PC-3 (cell line): ENCODE measurements at regions not wholly inside any gene's neighbourhood (a gene's known extent, or its start where the extent isn't known, plus 50 kb on each side); places are given as distances from the start of the nearest gene placed in this dataset.
"Not testable (repeated sequence)": the region's sequence is repeated elsewhere in the genome, so short reads cannot be mapped to it uniquely, and the experiment has no call there.

Experiments
- ATAC-seq: fragments of 200-7000 bp; cut with Tn5 transposase; 2 replicates; pipeline ENCODE4 v1.9.1; 2020; ENCODE audit warnings: mild to moderate bottlenecking, moderate library complexity
- BruUV-seq: library from RNA; stranded (reverse); fragments of 400-500 nt; replicated peaks from 2 replicates; lab custom pipeline; 2021; lab: Mats Ljungman, UMichigan
- CTCF ChIA-PET: fragments of 300-600 bp; sonication (Branson Sonifier 250); formaldehyde crosslinking; loops from one replicate; lab custom pipeline; 2022; ENCODE audit warnings: antibody characterized with exemption; lab: Charles Lee
- POLR2A ChIA-PET: fragments of 300-600 bp; sonication (Branson Sonifier 250); formaldehyde crosslinking; loops from one replicate; lab custom pipeline; 2022; ENCODE audit warnings: antibody characterized with exemption; ENCODE audit not compliant: unreplicated experiment; lab: Charles Lee
- DNase-seq: peaks from one replicate; pipeline ENCODE4 v3.0.0-alpha.2; 2015
- H2AFZ ChIP-seq: fragments of 300-600 bp; sonication (generic); 2 replicates; pipeline ENCODE4 v1.6.0; 2016; ENCODE audit warnings: antibody characterized with exemption, low read length
- H3F3A ChIP-seq: fragments of 300-600 bp; sonication (generic); one replicate; pipeline ENCODE4 v1.6.0; 2017; ENCODE audit warnings: antibody characterized with exemption, low read length, control low read depth, mild to moderate bottlenecking; ENCODE audit not compliant: unreplicated experiment
- H3K27ac ChIP-seq: fragments of 300-600 bp; sonication (generic); 2 replicates; pipeline ENCODE4 v1.5.1; 2016; ENCODE audit warnings: mild to moderate bottlenecking, low read length
- H3K27me3 ChIP-seq: fragments of 300-600 bp; sonication (generic); 2 replicates; pipeline ENCODE4 v1.6.1; 2016; ENCODE audit warnings: low read length, mixed read lengths
- H3K36me3 ChIP-seq: fragments of 300-600 bp; sonication (generic); 2 replicates; pipeline ENCODE4 v1.6.1; 2016; ENCODE audit warnings: low read depth, mixed run types, low read length, mixed read lengths
- H3K4me1 ChIP-seq: fragments of 300-600 bp; sonication (generic); 2 replicates; pipeline ENCODE4 v1.5.1; 2016; ENCODE audit warnings: low read length; ENCODE audit not compliant: insufficient read depth
- H3K4me2 ChIP-seq: fragments of 300-600 bp; sonication (generic); 2 replicates; pipeline ENCODE4 v1.6.0; 2016; ENCODE audit warnings: low read length
- H3K4me3 ChIP-seq: fragments of 300-600 bp; sonication (generic); 2 replicates; pipeline ENCODE4 v1.5.1; 2016; ENCODE audit warnings: mild to moderate bottlenecking, low read length, mixed read lengths
- H3K79me2 ChIP-seq: fragments of 300-600 bp; sonication (generic); 2 replicates; pipeline ENCODE4 v1.6.1; 2017; ENCODE audit warnings: low read length, mixed read lengths
- H3K9ac ChIP-seq: fragments of 300-600 bp; sonication (generic); 2 replicates; pipeline ENCODE4 v1.6.0; 2016; ENCODE audit warnings: mild to moderate bottlenecking, low read length
- H3K9me2 ChIP-seq: fragments of 300-600 bp; sonication (generic); replicated peaks from 2 replicates; pipeline ENCODE4 v1.6.1; 2016; ENCODE audit warnings: mixed run types, low read length, mixed read lengths
- H3K9me3 ChIP-seq: fragments of 300-600 bp; sonication (generic); 2 replicates; pipeline ENCODE4 v1.6.1; 2016; ENCODE audit warnings: low read length, mixed read lengths
- H4K20me1 ChIP-seq: fragments of 300-600 bp; sonication (generic); 2 replicates; pipeline ENCODE4 v1.6.1; 2016; ENCODE audit warnings: low read length, mixed read lengths
- CTCF ChIP-seq: fragments of 300-600 bp; sonication (generic); conservative IDR thresholded peaks from 2 replicates; pipeline ENCODE4 v1.5.1; 2017; ENCODE audit warnings: antibody characterized with exemption, low read depth, mild to moderate bottlenecking, low read length
- EZH2 ChIP-seq: fragments of 300-600 bp; sonication (generic); IDR thresholded peaks from one replicate; pipeline ENCODE4 v1.6.1; 2017; ENCODE audit warnings: antibody characterized with exemption, mild to moderate bottlenecking, low read length; ENCODE audit not compliant: unreplicated experiment
- EZH2phosphoT487 ChIP-seq: fragments of 300-600 bp; sonication (generic); IDR thresholded peaks from 2 replicates; pipeline ENCODE4 v1.6.1; 2018; ENCODE audit warnings: mild to moderate bottlenecking, antibody characterized with exemption, low read length, borderline replicate concordance
- intact Hi-C: fragments of 100-400 bp; cut with micrococcal nuclease; formaldehyde crosslinking; loops from 2 replicates; pipeline ENCODE4 v1.9.0; 2023

- Histone ChIP-seq H2AFZ (no peak overlapping the region), H4K20me1 (no peaks in the 10 kb centered on the region), H3K9ac (no peak overlapping the region), H3K27ac (no peak overlapping the region), H3K9me2 (no peaks in the 10 kb centered on the region), H3K4me2 (no peak overlapping the region), H3K4me1 (peaks cover 2% of the 10 kb centered on the region; the same call in 1 of the 2 replicates), H3K36me3 (no peaks in the 10 kb centered on the region), H3F3A (no peaks in the 10 kb centered on the region), H3K27me3 (no peaks in the 10 kb centered on the region), H3K4me3 (no peak overlapping the region), H3K9me3 (no peaks in the 10 kb centered on the region), H3K79me2 (no peaks in the 10 kb centered on the region)
- POLR2A ChIA-PET = no interaction called here
- no peak for ATAC-seq
- intact Hi-C loops = no loop called here
- CTCF ChIA-PET = no interaction called here
- BruUV-seq = no TSS peak
- DNase-seq = no peak
- no peak for TF ChIP-seq EZH2
- no peak for TF ChIP-seq CTCF
Measured at GRCh38 chr6:150307520-150307919, 61.3 kb upstream of the IYD start.

- no TSS peak for BruUV-seq
- Histone ChIP-seq H3K27me3 (no peaks in the 10 kb centered on the region), H4K20me1 (no peaks in the 10 kb centered on the region), H3K27ac (no peak overlapping the region), H3K9me2 (no peaks in the 10 kb centered on the region), H2AFZ (no peak overlapping the region), H3K79me2 (no peaks in the 10 kb centered on the region), H3K4me1 (no peaks in the 10 kb centered on the region), H3F3A (no peaks in the 10 kb centered on the region), H3K4me2 (no peak overlapping the region), H3K9me3 (no peaks in the 10 kb centered on the region), H3K4me3 (no peak overlapping the region), H3K36me3 (no peaks in the 10 kb centered on the region), H3K9ac (no peak overlapping the region)
- DNase-seq = no peak
- TF ChIP-seq EZH2 (no peak), CTCF (no peak), EZH2phosphoT487 (no peak)
- ChIA-PET CTCF (no interaction called here), POLR2A (no interaction called here)
- no peak for ATAC-seq
- intact Hi-C loops = no loop called here
Measured at GRCh38 chr6:150308812-150309645, 59.8 kb upstream of the IYD start.

GRCh38 chr6:150310539-150310938 is 58.3 kb upstream of the IYD start:
- ChIA-PET POLR2A (interaction anchor here (0.6 kb wide), 1 partner anchor 241 kb away, joined by 3 read pairs; the partner anchor contains the start of gene ULBP3), CTCF (no interaction called here)
- Histone ChIP-seq H3F3A (no peaks in the 10 kb centered on the region), H3K27me3 (no peaks in the 10 kb centered on the region), H3K9me2 (no peaks in the 10 kb centered on the region), H3K4me3 (no peak overlapping the region), H3K27ac (no peak overlapping the region), H2AFZ (no peak overlapping the region), H3K9me3 (no peaks in the 10 kb centered on the region), H3K36me3 (no peaks in the 10 kb centered on the region), H3K9ac (no peak overlapping the region), H3K4me1 (no peaks in the 10 kb centered on the region), H3K4me2 (no peak overlapping the region), H3K79me2 (no peaks in the 10 kb centered on the region), H4K20me1 (no peaks in the 10 kb centered on the region)
- DNase-seq = no peak
- intact Hi-C loops = no loop called here
- no peak for TF ChIP-seq CTCF
- TF ChIP-seq EZH2 = no peak
- TF ChIP-seq EZH2phosphoT487 = no peak
- no peak for ATAC-seq
- BruUV-seq = no TSS peak

- intact Hi-C loops, H3K4me3 ChIP-seq, H3K9me3 ChIP-seq, H3K27ac ChIP-seq, H3K36me3 ChIP-seq, H3K4me2 ChIP-seq, H2AFZ ChIP-seq, H3F3A ChIP-seq, DNase-seq, ATAC-seq, H3K9me2 ChIP-seq, BruUV-seq, CTCF ChIA-PET, H3K4me1 ChIP-seq, H4K20me1 ChIP-seq, POLR2A ChIA-PET, H3K9ac ChIP-seq, H3K79me2 ChIP-seq, H3K27me3 ChIP-seq: not testable (repeated sequence)
Measured at GRCh38 chr6:150311149-150311944, 57.5 kb upstream of the IYD start.
